ENCODE measurements at regions not wholly inside any gene's neighbourhood (a gene's known extent, or its start where the extent isn't known, plus 50 kb on each side); places are given as distances from the start of the nearest gene placed in this dataset.

DNA sequence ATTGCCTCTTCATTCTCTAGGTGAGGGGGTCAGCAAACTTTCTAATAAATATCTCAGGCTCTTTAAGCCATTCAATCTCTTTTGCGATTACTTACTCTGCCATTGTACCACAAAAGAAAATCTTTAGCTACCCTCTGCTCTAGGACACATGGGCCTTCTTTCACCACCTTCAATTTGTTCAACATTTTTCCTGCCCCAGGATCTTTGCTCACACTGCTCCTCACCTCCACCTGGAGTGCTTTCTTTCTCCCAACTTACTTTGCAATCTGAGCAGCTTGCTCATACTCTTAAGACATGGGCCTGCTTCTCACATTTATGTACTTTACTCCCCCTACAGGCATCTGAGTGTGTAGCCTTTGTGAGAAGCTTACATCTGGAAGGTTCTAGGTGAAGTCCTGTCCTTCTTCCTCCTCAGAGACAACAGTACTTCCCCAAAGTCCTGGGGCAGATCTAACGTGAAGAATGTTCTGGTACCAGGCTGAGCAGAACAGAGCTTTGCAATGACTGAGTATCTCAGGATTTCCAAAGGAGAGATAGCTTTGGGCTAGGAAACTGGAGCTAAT lies 55.0 kb upstream of the PRDM5 start:
- DNase-seq (ENCODE audit: extremely low read depth, low read depth, low spot score): peak; percentile 18

DNA sequence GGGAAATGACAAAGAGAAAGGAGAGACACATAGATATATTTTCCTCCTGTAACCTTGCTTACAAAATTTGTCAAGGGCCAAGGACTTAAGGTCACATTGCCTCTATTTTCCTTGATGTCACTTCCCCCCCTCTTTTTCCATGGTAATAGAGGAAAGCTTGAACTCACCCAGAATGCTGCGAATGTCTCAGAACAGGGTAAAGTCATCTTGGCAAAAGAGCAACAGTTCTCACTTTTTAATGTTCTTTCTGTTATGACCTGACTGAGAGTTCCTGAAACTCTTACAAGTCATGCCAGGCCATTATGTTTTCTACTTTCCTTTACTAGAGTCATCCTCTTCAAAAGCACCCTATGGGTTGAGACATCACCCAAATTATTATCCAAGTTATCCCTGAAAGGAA lies 50.7 kb upstream of the PRDM5 start:
- no peak for DNase-seq (ENCODE audit: extremely low read depth, low read depth, low spot score)
